Prostate gland (tissue), 2 donors: ENCODE measurements at regions not wholly inside any gene's neighbourhood (a gene's known extent, or its start where the extent isn't known, plus 50 kb on each side); places are given as distances from the start of the nearest gene placed in this dataset.

Experiments used
- CTCF ChIP-seq, 4 experiments: fragments of 200-600 bp in 2 of 4; fragments of 450-650 bp in 2 of 4; sonication (generic) in 2 of 4; IDR thresholded peaks; 1 replicate in 3 of 4; 2 replicates in 1 of 4; pipeline ENCODE4 v1.5.1; 2016 to 2019; ENCODE audit warnings: antibody characterized with exemption in 4 of 4, mild to moderate bottlenecking in 2 of 4, moderate library complexity in 2 of 4
- POLR2A ChIP-seq: fragments of 450-650 bp; IDR thresholded peaks from one replicate; pipeline ENCODE4 v1.6.1; 2016; ENCODE audit warnings: antibody characterized with exemption, mild to moderate bottlenecking

GRCh38 chr7:94145602-94146001, 141.4 kb upstream of the BET1 start:
- TF ChIP-seq POLR2A (no peak), CTCF (IDR thresholded peaks at IDR 0.05) (no peak)
